Muscle layer of duodenum (tissue), 2 donors: ENCODE measurements at regions not wholly inside any gene's neighbourhood (a gene's known extent, or its start where the extent isn't known, plus 50 kb on each side); places are given as distances from the start of the nearest gene placed in this dataset.

Experiments used
- H3K27ac ChIP-seq: one replicate; pipeline ENCODE4 v1.7.0; 2013; ENCODE audit warnings: mild to moderate bottlenecking, low read length
- H3K27me3 ChIP-seq: one replicate; pipeline ENCODE4 v1.7.0; 2013; ENCODE audit warnings: low read depth, mild to moderate bottlenecking, control low read depth, low read length
- H3K36me3 ChIP-seq, 2 donors: one replicate each; pipeline ENCODE4 v1.7.0; 2013; ENCODE audit warnings: low read length in 2 of 2, control low read depth in 1 of 2, mild to moderate bottlenecking in 1 of 2; ENCODE audit not compliant: insufficient read depth in 2 of 2, control insufficient read depth in 1 of 2
- H3K4me1 ChIP-seq, 2 donors: one replicate each; pipeline ENCODE4 v1.7.0; 2013; ENCODE audit warnings: low read length in 2 of 2, mild to moderate bottlenecking in 2 of 2, control low read depth in 1 of 2, moderate library complexity in 1 of 2; ENCODE audit not compliant: insufficient read depth in 2 of 2, control insufficient read depth in 1 of 2
- H3K4me3 ChIP-seq, 2 donors: one replicate each; pipeline ENCODE4 v1.7.0; 2013; ENCODE audit warnings: low read length in 2 of 2, low read depth in 1 of 2, mild to moderate bottlenecking in 1 of 2
- H3K9me3 ChIP-seq, 2 donors: one replicate each; pipeline ENCODE4 v1.7.0; 2013; ENCODE audit warnings: low read length in 2 of 2, control low read depth in 1 of 2, mild to moderate bottlenecking in 1 of 2; ENCODE audit not compliant: control insufficient read depth in 1 of 2
- donor health status: healthy.

- Histone ChIP-seq H3K4me1 (no peaks in the 10 kb centered on the region), H3K4me3 (no peak overlapping the region), H3K9me3 (no peaks in the 10 kb centered on the region), H3K36me3 (no peaks in the 10 kb centered on the region), H3K27ac (no peak overlapping the region), H3K27me3 (no peaks in the 10 kb centered on the region)
These were observed 231.8 kb downstream of the SOD2 start for GRCh38 chr6:159461266-159461665.

- no peaks in the 10 kb centered on the region for H3K9me3 ChIP-seq
- no peak overlapping the region for H3K27ac ChIP-seq
- H3K27me3 ChIP-seq = no peaks in the 10 kb centered on the region
- no peaks in the 10 kb centered on the region for H3K36me3 ChIP-seq
- H3K4me1 ChIP-seq = no peaks in the 10 kb centered on the region
- H3K4me3 ChIP-seq = no peak overlapping the region
These were observed 232.6 kb downstream of the SOD2 start for GRCh38 chr6:159460476-159460875.

GRCh38 chr6:159456349-159456748, 236.7 kb downstream of the SOD2 start:
- H3K4me1 ChIP-seq = no peaks in the 10 kb centered on the region
- H3K4me3 ChIP-seq = no peak overlapping the region
- no peaks in the 10 kb centered on the region for H3K27me3 ChIP-seq
- no peak overlapping the region for H3K27ac ChIP-seq
- H3K36me3 ChIP-seq = no peaks in the 10 kb centered on the region
- no peaks in the 10 kb centered on the region for H3K9me3 ChIP-seq

- no peaks in the 10 kb centered on the region for H3K36me3 ChIP-seq
- H3K27ac ChIP-seq = no peak overlapping the region
- H3K27me3 ChIP-seq = no peaks in the 10 kb centered on the region
- H3K4me3 ChIP-seq = no peak overlapping the region
- H3K4me1 ChIP-seq = peaks cover 0 to 4% of the 10 kb centered on the region in 2 donors
- no peaks in the 10 kb centered on the region for H3K9me3 ChIP-seq
These were observed 237.3 kb downstream of the SOD2 start for GRCh38 chr6:159455700-159456274.

GRCh38 chr6:159450815-159451465, 242.1 kb downstream of the SOD2 start:
- Histone ChIP-seq H3K27me3 (no peaks in the 10 kb centered on the region), H3K9me3 (no peaks in the 10 kb centered on the region), H3K36me3 (no peaks in the 10 kb centered on the region), H3K4me1 (peaks cover 0 to 5% of the 10 kb centered on the region in 2 donors), H3K4me3 (no peak overlapping the region), H3K27ac (no peak overlapping the region)

- H3K4me3 ChIP-seq = no peak overlapping the region
- H3K27me3 ChIP-seq = no peaks in the 10 kb centered on the region
- H3K9me3 ChIP-seq = no peaks in the 10 kb centered on the region
- H3K36me3 ChIP-seq = no peaks in the 10 kb centered on the region
- H3K27ac ChIP-seq = no peak overlapping the region
- peaks cover 0 to 5% of the 10 kb centered on the region in 2 donors for H3K4me1 ChIP-seq
These were observed 246.7 kb downstream of the SOD2 start for GRCh38 chr6:159446340-159446739.

- Histone ChIP-seq H3K4me3 (no peak overlapping the region), H3K4me1 (no peaks in the 10 kb centered on the region), H3K36me3 (no peaks in the 10 kb centered on the region), H3K9me3 (no peaks in the 10 kb centered on the region), H3K27me3 (no peaks in the 10 kb centered on the region), H3K27ac (no peak overlapping the region)
These were observed 247.7 kb downstream of the SOD2 start for GRCh38 chr6:159445351-159445750.

- no peak overlapping the region for H3K4me3 ChIP-seq
- no peaks in the 10 kb centered on the region for H3K36me3 ChIP-seq
- H3K9me3 ChIP-seq = no peaks in the 10 kb centered on the region
- H3K27me3 ChIP-seq = no peaks in the 10 kb centered on the region
- no peaks in the 10 kb centered on the region for H3K4me1 ChIP-seq
- no peak overlapping the region for H3K27ac ChIP-seq
These were observed 248.8 kb downstream of the SOD2 start for GRCh38 chr6:159444056-159444760.

- H3K9me3 ChIP-seq = no peaks in the 10 kb centered on the region
- H3K36me3 ChIP-seq = no peaks in the 10 kb centered on the region
- no peaks in the 10 kb centered on the region for H3K27me3 ChIP-seq
- H3K27ac ChIP-seq = no peak overlapping the region
- no peaks in the 10 kb centered on the region for H3K4me1 ChIP-seq
- no peak overlapping the region for H3K4me3 ChIP-seq
These were observed 249.6 kb downstream of the SOD2 start for GRCh38 chr6:159443417-159443920.

GRCh38 chr6:159441704-159441981, 251.4 kb downstream of the SOD2 start:
- Histone ChIP-seq H3K27me3 (no peaks in the 10 kb centered on the region), H3K4me1 (no peaks in the 10 kb centered on the region), H3K4me3 (no peak overlapping the region), H3K27ac (no peak overlapping the region), H3K9me3 (no peaks in the 10 kb centered on the region), H3K36me3 (no peaks in the 10 kb centered on the region)

- H3K27ac ChIP-seq = no peak overlapping the region
- no peaks in the 10 kb centered on the region for H3K4me1 ChIP-seq
- H3K9me3 ChIP-seq = no peaks in the 10 kb centered on the region
- H3K36me3 ChIP-seq = no peaks in the 10 kb centered on the region
- H3K27me3 ChIP-seq = no peaks in the 10 kb centered on the region
- H3K4me3 ChIP-seq = no peak overlapping the region
These were observed 251.9 kb downstream of the SOD2 start for GRCh38 chr6:159440911-159441703.
